Tibial artery (tissue), 4 donors: ENCODE measurements at regions not wholly inside any gene's neighbourhood (a gene's known extent, or its start where the extent isn't known, plus 50 kb on each side); places are given as distances from the start of the nearest gene placed in this dataset.

Experiments used
- DNase-seq, 2 donors: peaks; one replicate each; pipeline ENCODE4 v3.0.0-alpha.2; 2019
- H3K27ac ChIP-seq, 2 donors: fragments of 200-600 bp; sonication (generic) in 1 of 2; 1 replicate in 1 of 2; 2 replicates in 1 of 2; pipeline ENCODE4 v1.5.1; 2018 to 2019; ENCODE audit warnings: mild to moderate bottlenecking in 1 of 2
- H3K27me3 ChIP-seq, 2 donors: fragments of 200-600 bp; sonication (generic) in 1 of 2; one replicate each; pipeline versions ENCODE4 v1.5.1 to v1.6.0; 2016 to 2019
- H3K36me3 ChIP-seq, 3 donors: fragments of 200-600 bp; sonication (generic) in 2 of 3; one replicate each; pipeline ENCODE4 v1.5.1; 2016 to 2019; ENCODE audit warnings: mild to moderate bottlenecking in 2 of 3
- H3K4me1 ChIP-seq, 4 donors: fragments of 200-600 bp; sonication (generic) in 2 of 4; 1 replicate in 3 of 4; 2 replicates in 1 of 4; pipeline ENCODE4 v1.5.1; 2016 to 2019
- H3K4me3 ChIP-seq, 2 donors: fragments of 200-600 bp; sonication (generic) in 1 of 2; 1 replicate in 1 of 2; 2 replicates in 1 of 2; pipeline ENCODE4 v1.5.1; 2018 to 2019; ENCODE audit warnings: mild to moderate bottlenecking in 2 of 2
- H3K9me3 ChIP-seq, 3 donors: fragments of 200-600 bp; sonication (generic) in 1 of 3; one replicate each; pipeline ENCODE4 v1.5.1; 2016 to 2019
- CTCF ChIP-seq, 2 experiments: fragments of 200-600 bp in 1 of 2; fragments of 450-650 bp in 1 of 2; IDR thresholded peaks; one replicate each; pipeline ENCODE4 v1.5.1; 2017 to 2019; ENCODE audit warnings: antibody characterized with exemption in 2 of 2, mild to moderate bottlenecking in 1 of 2, moderate library complexity in 1 of 2
- intact Hi-C: fragments of 100-400 bp; cut with DNase I; formaldehyde crosslinking; loops from one replicate; pipeline ENCODE4 v1.15.0; 2023; ENCODE audit warnings: low total_unique reads

GRCh38 chr6:20325641-20326421 lies 75.8 kb upstream of the E2F3 start:
- intact Hi-C loops, result no loop called here
- Histone ChIP-seq H3K27ac (no peak overlapping the region), H3K36me3 (no peaks in the 10 kb centered on the region), H3K4me1 (no peaks in the 10 kb centered on the region), H3K27me3 (peaks cover 0 to 3% of the 10 kb centered on the region in 2 donors), H3K9me3 (no peaks in the 10 kb centered on the region), H3K4me3 (no peak overlapping the region)
- TF ChIP-seq CTCF (IDR thresholded peaks at IDR 0.05), result no peak
- DNase-seq, result no peak

- TF ChIP-seq CTCF (IDR thresholded peaks at IDR 0.05), result no peak
- Histone ChIP-seq H3K27ac (no peak overlapping the region), H3K4me3 (no peak overlapping the region), H3K27me3 (peaks cover 0 to 3% of the 10 kb centered on the region in 2 donors), H3K4me1 (no peaks in the 10 kb centered on the region), H3K36me3 (no peaks in the 10 kb centered on the region), H3K9me3 (no peaks in the 10 kb centered on the region)
- intact Hi-C loops, result no loop called here
- DNase-seq, result no peak
Observed at GRCh38 chr6:20326422-20326728, 75.3 kb upstream of the E2F3 start.

- Histone ChIP-seq H3K9me3 (no peaks in the 10 kb centered on the region), H3K4me3 (no peak overlapping the region), H3K4me1 (no peaks in the 10 kb centered on the region), H3K36me3 (no peaks in the 10 kb centered on the region), H3K27me3 (peaks cover 0 to 7% of the 10 kb centered on the region in 2 donors), H3K27ac (no peak overlapping the region)
- DNase-seq, result no peak
- TF ChIP-seq CTCF (IDR thresholded peaks at IDR 0.05), result no peak
- intact Hi-C loops, result no loop called here
Observed at GRCh38 chr6:20327141-20327540, 74.5 kb upstream of the E2F3 start.

- intact Hi-C loops, result no loop called here
- Histone ChIP-seq H3K27me3 (peaks cover 0 to 11% of the 10 kb centered on the region in 2 donors), H3K27ac (no peak overlapping the region), H3K4me1 (no peaks in the 10 kb centered on the region), H3K9me3 (no peaks in the 10 kb centered on the region), H3K4me3 (no peak overlapping the region), H3K36me3 (no peaks in the 10 kb centered on the region)
- TF ChIP-seq CTCF (IDR thresholded peaks at IDR 0.05), result no peak
- DNase-seq, result no peak
Observed at GRCh38 chr6:20328266-20328923, 73.3 kb upstream of the E2F3 start.

- Histone ChIP-seq H3K36me3 (no peaks in the 10 kb centered on the region), H3K4me3 (no peak overlapping the region), H3K9me3 (no peaks in the 10 kb centered on the region), H3K27me3 (peaks cover 0 to 11% of the 10 kb centered on the region in 2 donors), H3K4me1 (no peaks in the 10 kb centered on the region), H3K27ac (no peak overlapping the region)
- no peak for DNase-seq
- no peak for TF ChIP-seq CTCF (IDR thresholded peaks at IDR 0.05)
- intact Hi-C loops, result no loop called here
Observed at GRCh38 chr6:20328924-20329300, 72.8 kb upstream of the E2F3 start.
